ENCODE measurements at regions not wholly inside any gene's neighbourhood (a gene's known extent, or its start where the extent isn't known, plus 50 kb on each side); places are given as distances from the start of the nearest gene placed in this dataset.

DNA sequence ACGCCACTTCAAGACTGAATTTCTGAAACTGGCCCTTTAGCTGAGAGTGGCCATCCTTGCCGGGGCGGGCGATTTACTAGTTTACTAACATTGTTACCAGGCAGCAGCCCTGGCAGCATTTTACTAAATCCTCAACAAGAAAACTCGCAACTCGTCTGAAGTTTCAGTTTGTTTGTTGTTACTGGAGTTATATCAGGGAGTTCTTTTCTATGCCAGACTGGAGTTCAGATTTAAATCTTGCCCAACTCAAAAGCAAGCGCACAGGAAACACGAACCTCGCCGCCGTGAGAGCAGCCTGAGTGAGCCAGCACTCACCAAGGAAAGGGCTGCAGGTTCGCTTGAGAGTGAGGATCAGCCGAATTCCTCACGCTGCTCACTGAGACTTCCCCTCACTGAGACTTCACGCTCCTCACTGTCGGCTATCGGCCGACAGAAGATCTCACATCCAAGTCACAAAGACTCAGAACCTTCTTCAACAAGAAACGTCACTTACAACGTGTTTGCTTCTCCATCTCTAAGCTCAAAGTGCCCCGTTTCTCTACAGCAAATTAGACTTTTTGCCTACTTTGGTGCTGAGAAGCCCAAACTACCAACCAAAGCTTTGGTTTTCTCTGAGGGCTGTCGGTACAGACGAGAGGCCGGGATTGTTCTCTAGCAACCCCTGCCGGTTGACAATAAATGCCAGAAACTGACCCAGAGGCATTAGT is 78.9 kb downstream of the OLIG3 start:
- Histone ChIP-seq H3K27me3 (ENCODE audit: control insufficient read depth, insufficient read depth, low read length) (peaks cover 6% of the 10 kb centered on the region), H3K36me3 (ENCODE audit: control insufficient read depth, insufficient read depth, low read length) (no peaks in the 10 kb centered on the region), H3K4me3 (ENCODE audit: low read depth, low read length) (peak overlapping the region; percentile 28)
- TF ChIP-seq, protein P1, sequence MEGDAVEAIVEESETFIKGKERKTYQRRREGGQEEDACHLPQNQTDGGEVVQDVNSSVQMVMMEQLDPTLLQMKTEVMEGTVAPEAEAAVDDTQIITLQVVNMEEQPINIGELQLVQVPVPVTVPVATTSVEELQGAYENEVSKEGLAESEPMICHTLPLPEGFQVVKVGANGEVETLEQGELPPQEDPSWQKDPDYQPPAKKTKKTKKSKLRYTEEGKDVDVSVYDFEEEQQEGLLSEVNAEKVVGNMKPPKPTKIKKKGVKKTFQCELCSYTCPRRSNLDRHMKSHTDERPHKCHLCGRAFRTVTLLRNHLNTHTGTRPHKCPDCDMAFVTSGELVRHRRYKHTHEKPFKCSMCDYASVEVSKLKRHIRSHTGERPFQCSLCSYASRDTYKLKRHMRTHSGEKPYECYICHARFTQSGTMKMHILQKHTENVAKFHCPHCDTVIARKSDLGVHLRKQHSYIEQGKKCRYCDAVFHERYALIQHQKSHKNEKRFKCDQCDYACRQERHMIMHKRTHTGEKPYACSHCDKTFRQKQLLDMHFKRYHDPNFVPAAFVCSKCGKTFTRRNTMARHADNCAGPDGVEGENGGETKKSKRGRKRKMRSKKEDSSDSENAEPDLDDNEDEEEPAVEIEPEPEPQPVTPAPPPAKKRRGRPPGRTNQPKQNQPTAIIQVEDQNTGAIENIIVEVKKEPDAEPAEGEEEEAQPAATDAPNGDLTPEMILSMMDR (IDR thresholded peaks at IDR 0.05; ENCODE audit: insufficient read depth, low read length, severe bottlenecking), result peak; percentile 72
- DNase-seq (ENCODE audit: low read depth), result peak; percentile 71
- no peak for FAIRE-seq

GRCh38 chr6:137414599-137414998 is 79.6 kb downstream of the OLIG3 start:
- Histone ChIP-seq H3K27me3 (ENCODE audit: control insufficient read depth, insufficient read depth, low read length) (peaks cover 6% of the 10 kb centered on the region), H3K36me3 (ENCODE audit: control insufficient read depth, insufficient read depth, low read length) (no peaks in the 10 kb centered on the region), H3K4me3 (ENCODE audit: low read depth, low read length) (no peak overlapping the region)
- TF ChIP-seq, protein P1 (IDR thresholded peaks at IDR 0.05; ENCODE audit: insufficient read depth, low read length, severe bottlenecking), result no peak
- FAIRE-seq (no peak), DNase-seq (ENCODE audit: low read depth) (no peak)

- no peaks in the 10 kb centered on the region for H3K36me3 ChIP-seq (ENCODE audit: control insufficient read depth, insufficient read depth, low read length)
- FAIRE-seq, result no peak
- TF ChIP-seq, protein P1 (IDR thresholded peaks at IDR 0.05; ENCODE audit: insufficient read depth, low read length, severe bottlenecking), result no peak
- peaks cover 6% of the 10 kb centered on the region for H3K27me3 ChIP-seq (ENCODE audit: control insufficient read depth, insufficient read depth, low read length)
- DNase-seq (ENCODE audit: low read depth), result no peak
- H3K4me3 ChIP-seq (ENCODE audit: low read depth, low read length), result no peak overlapping the region
These were observed 80.7 kb downstream of the OLIG3 start for GRCh38 chr6:137413482-137413881.

DNA sequence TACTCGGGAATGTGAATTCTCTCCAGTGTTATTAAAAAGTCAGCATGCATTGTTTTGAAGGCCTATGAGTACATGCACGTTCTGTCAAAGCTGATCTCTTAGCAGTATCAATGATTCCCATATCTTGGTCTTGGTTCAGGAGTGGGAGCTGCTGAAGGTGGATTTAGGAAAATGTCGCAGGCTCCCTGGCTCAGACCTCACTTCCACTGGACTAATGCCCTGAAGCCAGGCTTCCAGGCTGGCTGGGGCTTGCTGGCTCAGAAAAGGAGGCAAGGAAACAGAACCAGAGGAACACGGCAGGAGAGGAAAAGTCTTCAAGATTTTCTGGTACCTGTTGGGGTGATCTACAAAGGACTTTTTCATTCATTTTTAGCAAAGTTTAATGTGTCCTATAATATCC is 81.6 kb downstream of the OLIG3 start:
- Histone ChIP-seq H3K36me3 (ENCODE audit: control insufficient read depth, insufficient read depth, low read length) (no peaks in the 10 kb centered on the region), H3K4me3 (ENCODE audit: low read depth, low read length) (no peak overlapping the region), H3K27me3 (ENCODE audit: control insufficient read depth, insufficient read depth, low read length) (peaks cover 6% of the 10 kb centered on the region)
- TF ChIP-seq, protein P1 (IDR thresholded peaks at IDR 0.05; ENCODE audit: insufficient read depth, low read length, severe bottlenecking), result no peak
- DNase-seq (ENCODE audit: low read depth) (no peak), FAIRE-seq (no peak)

DNA sequence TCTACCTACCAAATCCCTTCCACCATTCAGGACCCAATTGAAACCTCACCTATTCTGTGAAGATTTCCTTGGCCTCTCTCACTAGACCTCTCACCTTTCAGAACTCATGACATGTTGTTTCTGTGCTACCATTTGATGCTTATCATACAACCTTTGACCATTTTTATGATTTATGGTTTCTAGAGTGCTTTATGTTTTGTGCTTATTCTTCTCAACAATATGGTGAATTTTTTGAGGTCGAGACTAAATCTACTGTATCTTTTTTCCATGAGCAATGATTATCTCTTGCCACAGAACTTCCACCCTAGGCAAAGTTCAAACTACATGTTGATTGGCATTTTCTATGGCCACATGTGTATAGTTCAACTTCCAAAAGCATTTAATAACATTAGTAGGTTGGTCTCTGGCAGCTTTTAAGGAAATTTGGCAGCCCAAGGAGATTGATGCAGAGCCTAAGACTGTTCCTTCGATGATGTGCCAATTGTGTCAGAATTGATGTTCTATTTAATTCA is 84.9 kb downstream of the OLIG3 start:
- FAIRE-seq, result no peak
- TF ChIP-seq, protein P1 (IDR thresholded peaks at IDR 0.05; ENCODE audit: insufficient read depth, low read length, severe bottlenecking), result no peak
- DNase-seq (ENCODE audit: low read depth), result no peak
- H3K36me3 ChIP-seq (ENCODE audit: control insufficient read depth, insufficient read depth, low read length), result no peaks in the 10 kb centered on the region
- H3K4me3 ChIP-seq (ENCODE audit: low read depth, low read length), result no peak overlapping the region
- H3K27me3 ChIP-seq (ENCODE audit: control insufficient read depth, insufficient read depth, low read length), result peaks cover 2% of the 10 kb centered on the region

DNA sequence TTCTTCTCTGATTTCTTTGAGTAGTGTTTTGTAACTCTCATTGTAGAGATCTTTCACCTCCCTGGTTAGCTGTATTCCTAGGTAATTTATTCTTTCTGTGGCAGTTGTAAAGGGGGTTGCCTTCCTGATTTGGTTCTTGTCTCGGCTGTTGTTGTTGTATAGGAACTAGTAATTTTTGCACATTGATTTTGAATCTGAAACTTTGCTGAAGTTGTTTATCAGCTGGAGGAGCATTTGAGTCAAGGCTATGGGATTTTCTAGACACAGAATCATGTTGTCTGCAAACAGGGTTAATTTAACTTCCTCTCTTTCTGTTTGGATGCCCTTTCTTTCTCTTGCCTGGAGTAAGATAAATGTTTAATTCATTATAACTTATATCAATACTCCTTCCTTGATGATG is 86.4 kb downstream of the OLIG3 start:
- no peak overlapping the region for H3K4me3 ChIP-seq (ENCODE audit: low read depth, low read length)
- FAIRE-seq (no peak), DNase-seq (ENCODE audit: low read depth) (no peak)
- TF ChIP-seq, protein P1 (IDR thresholded peaks at IDR 0.05; ENCODE audit: insufficient read depth, low read length, severe bottlenecking), result no peak
- H3K36me3 ChIP-seq (ENCODE audit: control insufficient read depth, insufficient read depth, low read length), result no peaks in the 10 kb centered on the region
- H3K27me3 ChIP-seq (ENCODE audit: control insufficient read depth, insufficient read depth, low read length), result no peaks in the 10 kb centered on the region

All from bronchial epithelial cell (primary cell).